A673 (cell line): ENCODE measurements at regions not wholly inside any gene's neighbourhood (a gene's known extent, or its start where the extent isn't known, plus 50 kb on each side); places are given as distances from the start of the nearest gene placed in this dataset.

ENCODE experiments used
- CTCF ChIP-seq: fragments of 300-800, 200-600 bp; sonication (generic); conservative IDR thresholded peaks from 2 replicates; pipeline ENCODE4 v1.5.1; 2017; ENCODE audit warnings: low read depth, mild to moderate bottlenecking, antibody characterized with exemption, low read length, moderate library complexity, mixed read lengths
- EZH2 ChIP-seq: fragments of 200-600 bp; sonication (generic); IDR thresholded peaks from 2 replicates; pipeline ENCODE4 v1.6.1; 2017; ENCODE audit warnings: borderline replicate concordance, low read depth, mild to moderate bottlenecking, mixed read lengths, antibody characterized with exemption, low read length; ENCODE audit not compliant: poor library complexity, severe bottlenecking

GRCh38 chr2:121947674-121948073 lies 192.2 kb downstream of the TSN start:
- TF ChIP-seq CTCF (no peak), EZH2 (no peak)
